GM20431 (cell line): ENCODE measurements at regions not wholly inside any gene's neighbourhood (a gene's known extent, or its start where the extent isn't known, plus 50 kb on each side); places are given as distances from the start of the nearest gene placed in this dataset.

ENCODE experiments used
- in situ Hi-C: fragments of 300-500 bp; cut with MseI, MboI; formaldehyde crosslinking; loops from one replicate; pipeline ENCODE4 v1.15.0; 2020; ENCODE audit warnings: low sequenced_read_pairs; ENCODE audit not compliant: unreplicated experiment

DNA sequence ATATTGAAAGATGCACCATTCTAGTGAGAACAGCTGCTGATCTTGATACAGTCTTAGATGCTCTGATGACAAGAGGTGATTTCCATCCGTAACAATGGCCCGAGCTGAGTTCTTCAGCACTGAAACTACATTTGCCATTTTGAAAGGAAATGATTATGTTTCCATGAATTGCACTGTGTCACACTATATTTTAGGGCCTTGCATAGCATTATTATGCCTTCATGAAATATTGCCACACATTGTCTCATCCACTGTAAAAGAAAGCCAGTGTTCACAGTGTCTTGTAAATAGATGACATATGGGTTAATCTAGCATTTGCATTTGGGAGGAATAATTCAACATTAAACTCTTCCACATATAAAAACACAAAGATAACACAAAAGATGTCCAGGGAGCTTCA is 438.3 kb upstream of the PSMD7 start:
- in situ Hi-C loops, result no loop called here

DNA sequence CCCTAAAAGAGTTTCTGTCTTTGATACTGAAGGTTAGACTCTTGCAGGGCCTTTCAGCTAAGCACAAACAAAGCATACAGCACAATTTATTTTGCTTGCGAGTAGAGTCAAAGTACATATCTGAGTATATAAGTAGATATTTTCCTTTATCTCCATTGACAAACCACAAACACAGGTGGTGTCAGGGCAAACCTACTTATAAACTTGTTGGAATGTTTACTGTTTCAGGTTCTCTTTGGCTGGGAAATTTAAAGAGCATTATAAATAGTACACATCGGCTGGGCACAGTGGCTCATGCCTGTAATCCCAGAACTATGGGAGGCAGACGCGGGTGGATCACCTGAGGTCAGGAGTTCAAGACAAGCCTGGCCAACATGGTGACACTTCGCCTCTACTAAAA is 442.6 kb upstream of the PSMD7 start:
- in situ Hi-C loops, result no loop called here

- in situ Hi-C loops, result no loop called here
Measured at GRCh38 chr16:73852561-73852960, 444.1 kb upstream of the PSMD7 start.

DNA sequence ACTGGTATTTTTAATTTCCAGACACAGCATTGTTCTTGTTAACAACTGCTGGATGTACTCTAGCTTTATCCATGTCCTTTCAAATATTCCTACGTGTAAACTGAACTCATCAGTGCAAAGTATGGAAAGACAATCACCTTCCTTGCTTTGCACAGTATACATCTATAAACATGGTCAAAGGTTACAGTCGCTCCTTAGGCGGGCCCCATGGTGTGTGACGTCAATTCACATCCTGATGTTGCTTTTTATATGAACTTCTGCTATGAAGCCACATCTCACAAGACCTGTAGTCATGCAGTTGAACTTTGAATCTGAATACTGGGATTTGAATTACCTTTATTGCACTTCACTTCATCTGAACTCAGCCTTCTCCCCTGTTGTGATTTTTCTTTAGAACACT is 447.6 kb upstream of the PSMD7 start:
- in situ Hi-C loops, result no loop called here

- in situ Hi-C loops, result no loop called here
Measured at GRCh38 chr16:73847090-73847489, 449.5 kb upstream of the PSMD7 start.

GRCh38 chr16:73846356-73846755 is 450.3 kb upstream of the PSMD7 start:
- in situ Hi-C loops, result no loop called here

GRCh38 chr16:73846007-73846330 is 450.6 kb upstream of the PSMD7 start:
- in situ Hi-C loops, result no loop called here

GRCh38 chr16:73845238-73846006 is 451.2 kb upstream of the PSMD7 start:
- in situ Hi-C loops, result no loop called here

DNA sequence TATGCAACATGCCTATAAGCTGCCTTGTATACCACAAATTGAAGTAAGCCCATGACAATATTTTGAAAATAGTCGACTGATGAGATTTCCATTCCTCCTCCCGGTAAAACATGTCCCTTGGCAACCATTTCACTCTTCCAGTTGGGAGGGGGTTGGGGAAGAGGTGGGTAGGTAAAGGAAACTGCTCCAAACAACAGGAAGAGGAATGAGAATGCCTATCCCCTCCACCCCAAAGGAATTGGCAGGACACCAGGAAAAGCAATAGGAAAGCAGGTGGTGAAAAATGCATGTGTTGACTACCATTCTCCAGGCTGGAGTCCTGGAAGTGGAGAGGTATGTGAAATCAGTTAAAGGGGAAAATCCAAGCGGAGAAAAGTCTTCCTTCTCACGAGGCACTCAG is 455.9 kb upstream of the PSMD7 start:
- in situ Hi-C loops, result no loop called here

DNA sequence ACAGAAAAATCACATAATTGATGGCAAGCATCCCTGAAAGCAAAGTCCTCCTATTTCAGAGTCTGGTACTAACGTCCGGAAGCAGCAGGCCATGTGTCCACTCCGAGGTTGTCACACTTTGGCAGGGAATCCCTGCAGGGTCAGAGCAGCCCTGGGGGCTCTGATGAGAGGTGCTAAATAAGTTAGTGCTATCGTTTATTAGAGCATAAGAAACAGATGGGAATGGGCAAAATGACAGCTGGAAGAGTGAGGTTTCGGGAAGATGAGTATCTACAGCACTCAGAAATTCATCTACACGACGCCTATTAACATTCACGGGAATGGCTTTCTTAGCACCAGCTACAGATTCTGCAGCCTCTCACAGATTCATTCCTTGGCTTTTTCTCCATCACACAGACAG is 465.4 kb upstream of the PSMD7 start:
- in situ Hi-C loops, result no loop called here

- in situ Hi-C loops, result no loop called here
Measured at GRCh38 chr16:73823205-73823849, 473.3 kb upstream of the PSMD7 start.

DNA sequence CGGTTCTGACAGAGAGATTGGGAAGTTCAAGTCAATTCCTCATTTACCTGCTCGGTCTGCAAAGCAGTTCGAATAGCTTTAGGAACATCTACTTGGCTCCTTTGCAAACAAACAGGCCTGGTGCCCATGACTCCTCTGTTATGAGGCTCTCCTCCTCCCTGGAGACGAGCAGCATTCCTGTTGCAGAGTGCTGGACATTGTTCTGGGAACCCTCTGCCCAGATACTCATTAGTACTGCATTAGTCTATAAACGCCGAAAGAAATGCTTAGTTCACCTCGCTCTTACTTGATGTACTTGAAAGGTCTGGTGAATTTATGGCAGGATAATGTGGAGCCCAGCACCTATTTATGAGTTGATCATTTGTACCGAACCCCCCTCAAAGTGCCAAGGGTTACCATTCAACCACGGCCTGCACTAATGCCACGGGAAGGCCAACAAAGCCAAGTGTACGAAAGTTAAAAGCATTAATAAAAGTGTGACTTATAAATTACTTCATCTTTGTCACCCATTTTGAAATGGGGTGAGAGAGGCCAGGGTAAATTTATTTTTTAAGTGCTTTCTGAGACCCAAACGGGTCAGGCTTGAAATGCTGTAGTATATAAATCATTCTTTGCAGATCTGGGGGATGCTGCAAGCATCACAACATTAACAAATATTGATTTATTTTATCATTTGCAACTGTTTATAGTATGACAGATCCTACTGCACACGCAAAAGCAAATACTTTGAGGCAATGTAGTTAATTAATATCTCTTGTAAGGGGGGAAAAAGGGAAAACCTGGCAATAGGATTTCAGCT is 478.9 kb upstream of the PSMD7 start:
- in situ Hi-C loops, result no loop called here

GRCh38 chr16:73813527-73813926 is 483.1 kb upstream of the PSMD7 start:
- in situ Hi-C loops, result no loop called here

GRCh38 chr16:73804456-73804855 is 492.2 kb upstream of the PSMD7 start:
- in situ Hi-C loops, result no loop called here

- in situ Hi-C loops, result no loop called here
Measured at GRCh38 chr16:73798471-73798870, 498.1 kb upstream of the PSMD7 start.

DNA sequence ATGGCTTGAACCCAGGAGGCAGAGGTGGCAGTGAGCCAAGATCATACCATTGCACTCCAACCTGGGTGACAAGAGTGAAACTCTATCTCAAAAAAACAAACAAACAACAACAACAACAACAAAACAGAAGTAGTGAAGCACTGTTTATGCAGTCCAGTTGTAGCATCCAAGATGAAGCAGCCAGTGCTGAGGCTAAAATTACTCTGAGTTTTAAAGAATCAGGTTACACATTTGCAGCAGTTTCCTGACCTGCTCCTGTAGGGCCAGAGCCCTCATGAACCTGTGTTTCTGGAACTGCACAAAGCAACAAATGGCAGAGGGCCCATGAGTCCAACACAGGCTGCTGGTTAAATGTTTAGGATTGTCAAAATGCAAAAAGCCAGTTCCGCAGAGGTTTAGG is 499.5 kb upstream of the PSMD7 start:
- in situ Hi-C loops, result no loop called here

DNA sequence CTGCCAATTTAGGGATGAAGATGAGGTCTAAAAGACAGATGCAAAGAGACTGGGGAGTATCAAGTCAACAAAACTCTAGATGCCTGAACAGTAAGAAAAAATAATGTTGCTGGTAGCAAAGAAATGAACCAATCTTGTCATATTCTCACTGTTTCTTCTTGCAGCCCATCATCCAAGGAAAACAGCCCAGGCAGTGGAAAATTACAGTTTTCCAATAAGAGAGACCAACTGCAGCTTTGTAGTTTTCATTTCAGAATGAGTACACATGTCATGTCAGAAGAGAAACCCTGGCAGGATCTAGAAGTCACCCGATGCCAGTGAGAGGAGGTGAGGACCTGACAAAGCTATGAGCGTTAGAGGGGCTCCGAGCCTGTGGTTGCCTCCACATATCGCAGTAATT is 500.4 kb upstream of the PSMD7 start:
- in situ Hi-C loops, result no loop called here

GRCh38 chr16:73794994-73795393 is 501.6 kb upstream of the PSMD7 start:
- in situ Hi-C loops, result no loop called here

- in situ Hi-C loops, result no loop called here
Measured at GRCh38 chr16:73793871-73794437, 502.7 kb upstream of the PSMD7 start.

GRCh38 chr16:73793260-73793659 is 503.4 kb upstream of the PSMD7 start:
- in situ Hi-C loops, result no loop called here
